ENCODE measurements at regions not wholly inside any gene's neighbourhood (a gene's known extent, or its start where the extent isn't known, plus 50 kb on each side); places are given as distances from the start of the nearest gene placed in this dataset.

DNA sequence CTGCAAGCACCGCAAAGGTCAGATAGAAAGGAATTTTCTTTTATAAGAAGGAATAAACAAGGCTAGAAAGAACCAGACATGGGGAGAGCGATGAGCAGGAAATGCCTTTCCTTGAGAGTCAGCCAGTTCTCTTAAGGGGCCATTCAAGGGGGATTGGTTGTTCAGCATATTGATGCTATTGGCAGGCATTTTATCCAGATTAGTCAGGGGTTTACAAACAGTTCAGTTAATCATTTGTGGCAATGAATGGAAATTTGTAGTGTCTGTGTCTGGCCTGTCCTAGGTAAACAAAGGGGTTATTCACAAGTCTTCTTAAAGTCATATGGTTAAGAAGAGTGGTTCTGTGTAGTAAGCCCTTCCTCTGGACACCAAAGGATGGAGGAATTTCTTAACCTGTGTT, 184.7 kb upstream of the FRMPD4 start:
- DNase-seq = no peak

DNA sequence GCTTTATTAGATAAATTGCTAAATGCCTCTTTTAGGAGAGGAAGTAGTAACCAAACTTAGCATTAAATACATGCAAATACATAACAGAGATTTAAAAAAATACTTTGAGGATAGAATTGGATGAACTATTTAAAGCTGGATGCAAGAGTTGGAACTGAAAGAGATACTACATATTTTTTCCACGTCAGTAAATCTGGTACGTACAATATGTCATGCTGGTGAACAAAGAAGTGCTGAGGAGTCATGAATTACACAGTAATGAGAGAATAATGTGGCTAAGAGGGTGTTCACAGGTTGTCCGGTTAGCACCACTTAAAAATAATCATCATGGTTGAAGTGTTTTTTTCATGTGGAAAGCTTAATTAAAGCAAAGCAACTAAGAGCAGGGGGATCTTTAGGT, 184.1 kb upstream of the FRMPD4 start:
- DNase-seq = no peak

DNA sequence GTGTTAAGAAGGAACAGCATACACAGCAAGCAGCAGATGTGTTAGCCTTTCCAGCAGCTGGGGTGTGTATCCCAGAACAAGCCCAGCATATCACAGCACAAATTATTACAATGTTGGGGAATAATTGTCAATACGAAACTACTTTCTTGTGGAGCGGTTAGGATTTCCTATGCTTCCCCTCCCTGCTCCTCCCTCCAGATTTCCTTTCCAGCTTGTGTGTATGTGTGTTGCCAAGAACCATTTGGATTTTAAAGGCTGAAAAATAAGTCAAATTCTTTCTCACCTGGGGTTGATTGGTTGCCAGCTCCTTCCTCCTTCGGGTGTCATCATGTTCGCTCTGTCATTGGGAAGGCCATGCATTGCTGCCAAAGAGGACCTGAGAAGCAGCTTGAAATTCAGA, 178.2 kb upstream of the FRMPD4 start:
- no peak for DNase-seq

DNA sequence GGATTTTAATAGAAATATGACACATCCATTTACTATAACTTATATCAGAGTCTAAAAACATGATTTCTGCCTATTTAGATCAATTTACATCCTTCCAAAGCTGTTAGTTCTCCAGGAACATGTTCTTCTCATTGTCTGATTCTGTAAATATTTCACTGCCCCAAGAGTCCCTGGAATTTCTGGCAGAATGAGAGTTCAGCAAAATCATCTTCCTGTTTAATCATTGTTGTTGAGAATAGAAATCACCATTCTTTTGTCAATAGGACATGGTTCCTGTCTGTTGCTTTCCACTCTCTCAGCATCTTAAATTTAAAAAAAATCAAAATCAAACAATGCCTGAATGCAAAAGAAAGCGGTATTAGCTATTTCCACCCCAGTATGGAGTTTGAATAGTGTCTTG, 172.8 kb upstream of the FRMPD4 start:
- DNase-seq = no peak

DNA sequence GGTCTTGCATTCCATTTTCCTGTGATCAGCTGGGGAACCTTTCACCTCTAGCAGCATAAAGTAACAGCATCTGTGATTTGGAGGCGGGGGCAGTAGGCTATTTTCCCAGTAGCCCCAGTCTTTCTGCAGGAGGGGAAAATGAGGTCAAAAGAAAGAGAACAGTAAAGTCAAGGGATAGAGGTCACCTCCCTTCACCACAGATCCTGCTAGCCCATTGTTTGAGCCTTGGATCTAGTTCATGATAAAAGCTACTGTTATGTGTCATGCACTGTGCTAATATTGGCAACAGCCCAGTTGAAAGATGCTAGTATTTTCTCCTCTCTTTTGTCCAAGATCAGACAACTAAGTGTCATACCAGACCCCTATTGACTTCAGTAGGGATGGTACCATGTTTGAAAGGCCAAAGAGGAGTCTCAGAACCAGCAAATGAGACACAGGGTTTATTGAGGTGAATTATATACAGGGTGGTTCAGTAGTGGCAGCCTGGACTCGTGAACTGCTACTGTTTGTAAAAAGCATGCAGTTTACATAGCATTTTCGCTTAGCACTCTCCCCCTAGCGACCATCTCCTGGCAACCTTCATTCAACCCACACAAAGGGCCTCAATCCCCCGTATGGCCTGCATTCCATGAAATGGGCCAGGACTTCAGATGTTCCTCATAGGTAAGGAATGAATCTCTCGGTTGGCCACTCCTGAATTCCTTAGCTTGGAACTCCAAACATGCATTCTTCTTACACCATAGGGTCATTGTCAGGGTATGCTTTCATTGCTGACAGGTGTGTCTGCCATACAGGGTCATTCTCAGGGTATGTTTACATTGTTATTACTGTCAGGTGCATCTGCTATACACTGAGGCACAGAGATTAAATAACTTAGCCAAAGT, 170.0 kb upstream of the FRMPD4 start:
- no peak for DNase-seq

DNA sequence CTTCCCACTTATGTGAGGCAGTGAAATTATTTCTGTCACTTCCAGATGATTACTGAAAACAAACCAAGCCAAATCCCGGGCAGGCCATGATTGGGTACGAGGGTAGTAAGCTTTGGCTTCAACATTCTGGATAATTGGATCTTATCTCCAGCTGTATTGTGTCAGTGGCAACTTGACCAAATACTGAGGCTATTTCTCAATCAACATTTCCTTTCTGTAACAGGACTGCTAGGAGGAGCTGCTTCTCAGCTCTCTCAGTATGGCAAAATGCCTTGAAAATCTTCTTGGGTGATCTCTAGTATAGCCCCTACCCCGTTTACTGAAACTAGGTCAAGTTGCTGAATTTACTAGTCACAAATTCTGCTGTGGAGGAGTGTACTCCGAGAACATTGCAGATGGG, 169.3 kb upstream of the FRMPD4 start:
- DNase-seq = no peak

DNA sequence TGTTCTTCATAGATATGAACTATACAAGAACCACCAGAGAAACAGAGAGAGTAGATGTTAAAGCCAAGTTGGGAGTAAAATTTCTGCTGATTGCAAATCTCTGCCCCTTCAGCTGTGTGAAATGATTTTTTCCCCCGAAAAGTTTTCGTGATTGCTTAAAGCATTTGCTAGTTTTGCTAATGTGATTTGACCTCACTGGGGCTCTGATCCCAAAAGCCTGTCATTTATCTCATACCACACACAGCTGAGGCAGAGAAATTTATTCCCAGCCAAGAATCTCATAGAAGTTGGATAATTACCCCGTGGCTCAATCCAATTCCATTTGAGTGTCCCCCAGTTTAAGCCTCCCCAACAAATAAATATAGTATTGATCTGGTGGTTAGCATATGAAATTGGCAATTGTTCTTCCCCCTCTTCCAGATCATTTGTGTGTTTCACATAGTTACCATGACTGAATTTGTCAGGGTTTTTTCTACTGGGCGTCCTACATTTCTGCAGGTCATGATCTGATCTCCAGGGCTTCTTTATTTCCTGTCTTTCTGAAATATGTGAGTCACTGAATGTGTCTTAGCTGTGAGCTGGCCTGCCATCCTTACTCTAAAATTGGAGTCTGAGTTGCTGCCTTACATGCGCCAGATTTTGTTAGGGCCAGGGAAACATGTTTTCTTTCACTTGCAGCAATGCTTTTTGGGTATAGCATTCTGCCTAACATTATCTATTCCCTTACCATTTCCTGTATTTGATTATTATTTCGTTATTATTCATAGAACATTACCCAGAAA, 167.5 kb upstream of the FRMPD4 start:
- no peak for DNase-seq

DNA sequence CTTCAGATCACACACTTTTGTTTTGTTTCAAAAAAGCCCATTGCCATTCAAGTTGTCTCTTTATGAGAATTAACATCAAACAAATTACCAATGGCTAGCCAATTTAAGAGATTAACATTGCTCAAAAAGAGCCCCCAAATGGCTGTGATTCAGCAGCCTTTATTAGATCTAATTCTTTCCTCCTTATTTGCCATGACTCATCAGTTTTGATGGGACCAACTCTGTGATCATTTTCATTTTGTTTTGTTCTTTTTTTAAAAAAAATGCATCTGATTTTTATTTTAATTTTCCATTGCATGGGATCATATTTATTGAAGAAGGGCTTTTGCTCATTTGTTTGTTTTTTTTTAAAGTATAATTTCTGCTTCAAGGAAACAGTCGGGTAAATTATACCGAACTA, 161.6 kb upstream of the FRMPD4 start:
- no peak for DNase-seq

DNA sequence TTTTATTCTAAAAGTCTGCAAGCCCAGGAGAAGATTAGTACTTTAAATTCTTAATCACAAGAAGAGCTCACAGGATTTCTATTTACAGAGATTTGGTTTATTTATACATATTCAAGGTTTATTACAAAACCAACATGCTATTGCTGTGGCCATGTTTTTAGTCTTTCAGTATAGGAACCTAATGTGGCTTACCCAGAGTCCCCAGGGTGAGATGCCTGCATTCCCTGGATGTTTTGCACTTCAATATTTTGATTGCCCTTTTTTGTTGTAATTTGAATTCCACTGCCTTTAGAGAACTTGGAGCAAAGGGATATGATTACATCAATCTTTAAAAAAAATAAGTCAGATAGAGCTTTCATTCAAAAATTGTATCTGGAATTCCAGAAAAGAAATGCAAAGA, 146.0 kb upstream of the FRMPD4 start:
- DNase-seq = no peak

DNA sequence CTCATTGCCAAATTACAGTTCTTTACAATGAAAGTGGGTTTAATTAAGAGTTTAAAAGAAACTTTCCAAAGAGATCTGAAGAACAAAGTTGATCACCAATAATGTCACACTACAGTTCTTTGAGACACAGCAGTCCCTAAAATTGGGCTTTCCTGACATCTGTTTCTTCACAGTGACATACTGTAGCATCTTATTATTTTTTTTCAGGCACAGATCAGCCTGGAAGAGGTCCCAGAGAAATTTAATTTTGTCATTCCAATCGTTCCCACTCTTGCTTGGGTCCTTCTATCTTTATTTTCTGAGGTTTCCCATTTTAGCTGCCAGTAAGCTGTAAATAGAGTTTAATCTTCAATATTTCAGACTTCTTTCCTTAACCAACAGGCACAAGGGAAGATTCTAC, 143.1 kb upstream of the FRMPD4 start:
- DNase-seq = no peak

DNA sequence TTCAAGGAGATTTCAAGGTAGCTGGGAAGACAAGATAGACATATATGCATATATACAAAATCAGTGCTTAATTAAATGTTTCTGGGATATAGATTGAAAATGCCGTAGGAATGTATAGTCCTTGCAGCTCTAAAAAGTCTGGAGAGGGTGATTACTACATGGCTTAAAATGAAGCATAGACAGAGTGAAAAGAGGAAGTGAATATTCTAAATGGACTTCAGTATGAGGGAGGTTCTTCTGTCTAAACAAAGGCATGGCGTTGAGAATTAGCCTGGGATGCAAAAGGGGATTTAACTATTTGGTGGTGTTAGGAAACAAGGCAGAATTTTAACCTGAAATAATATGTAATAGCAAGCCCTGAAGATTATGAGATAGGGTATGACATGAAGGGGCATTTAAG, 141.5 kb upstream of the FRMPD4 start:
- DNase-seq = no peak

DNA sequence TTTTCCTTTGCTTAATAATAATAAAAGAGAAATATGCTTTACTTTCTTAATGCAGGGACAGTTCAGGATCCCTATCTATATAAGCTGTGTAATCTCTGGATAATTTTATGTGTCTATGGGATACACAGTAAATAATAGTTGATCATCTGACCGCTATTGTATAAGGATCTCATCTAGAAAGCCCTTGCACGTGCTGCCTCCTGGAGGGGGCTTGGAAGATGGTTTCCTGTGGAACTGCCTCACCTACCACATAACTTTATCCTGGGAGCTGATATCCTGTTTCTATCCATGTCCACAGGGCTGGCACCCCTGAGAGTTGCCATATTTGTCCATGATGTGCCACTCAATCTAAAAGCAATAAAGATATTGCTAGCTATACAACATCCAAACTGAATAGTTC, 139.3 kb upstream of the FRMPD4 start:
- no peak for DNase-seq

DNA sequence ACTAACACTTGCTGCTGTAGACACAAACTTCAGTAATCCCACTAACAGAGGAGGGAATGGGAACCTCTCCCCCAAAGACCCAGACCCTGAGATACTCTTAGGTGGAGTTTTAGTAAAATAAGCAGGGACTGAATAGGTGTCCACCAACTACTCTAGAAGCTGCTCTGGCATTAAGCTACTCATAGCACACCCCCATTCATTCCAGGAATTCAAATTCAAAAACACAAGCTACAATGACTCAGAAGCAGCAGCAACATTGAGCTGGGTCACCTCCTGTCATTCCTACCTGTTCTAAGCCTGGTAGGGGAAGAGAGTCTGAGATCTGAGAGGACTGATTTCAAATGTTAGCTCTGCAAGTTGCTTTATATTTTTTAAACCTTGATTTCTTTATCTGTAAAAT, 135.4 kb upstream of the FRMPD4 start:
- no peak for DNase-seq

DNA sequence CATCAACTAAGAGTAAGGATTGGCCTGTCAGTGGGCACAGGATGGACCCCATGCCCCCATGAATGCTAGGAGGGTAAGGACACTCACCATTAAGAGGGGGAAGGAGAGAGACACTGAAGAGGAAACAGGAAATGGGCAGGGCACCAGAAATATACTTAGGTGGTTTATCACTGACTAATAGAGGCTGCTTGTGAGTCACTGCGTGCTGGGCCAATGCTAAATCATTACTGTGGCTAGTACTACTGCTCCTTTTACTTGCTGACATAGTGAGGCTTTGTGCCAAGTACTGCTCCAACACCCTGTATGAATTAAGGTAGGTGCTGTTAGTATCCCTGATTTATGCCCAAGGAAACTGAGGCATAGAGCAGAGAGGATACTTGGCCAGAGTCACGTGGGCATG, 130.4 kb upstream of the FRMPD4 start:
- DNase-seq = no peak

DNA sequence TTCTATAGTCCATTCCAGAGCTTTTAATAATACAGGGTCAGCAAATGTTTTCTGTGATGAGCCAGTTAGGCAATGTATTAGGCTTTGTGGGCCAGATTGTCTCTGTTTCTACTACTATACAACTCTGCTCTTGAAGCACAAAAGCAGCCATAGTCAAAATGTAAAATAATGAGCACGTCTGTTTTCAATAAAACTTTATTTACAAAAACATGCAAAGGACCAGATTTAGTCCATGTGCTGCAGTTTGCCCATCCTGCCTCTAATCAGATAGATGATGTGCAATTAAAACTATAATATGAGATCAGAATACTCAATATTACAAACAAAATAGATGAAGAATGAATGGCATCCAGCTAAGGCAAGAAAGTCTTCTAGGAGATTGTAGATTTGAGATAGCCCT, 127.8 kb upstream of the FRMPD4 start:
- DNase-seq = no peak

DNA sequence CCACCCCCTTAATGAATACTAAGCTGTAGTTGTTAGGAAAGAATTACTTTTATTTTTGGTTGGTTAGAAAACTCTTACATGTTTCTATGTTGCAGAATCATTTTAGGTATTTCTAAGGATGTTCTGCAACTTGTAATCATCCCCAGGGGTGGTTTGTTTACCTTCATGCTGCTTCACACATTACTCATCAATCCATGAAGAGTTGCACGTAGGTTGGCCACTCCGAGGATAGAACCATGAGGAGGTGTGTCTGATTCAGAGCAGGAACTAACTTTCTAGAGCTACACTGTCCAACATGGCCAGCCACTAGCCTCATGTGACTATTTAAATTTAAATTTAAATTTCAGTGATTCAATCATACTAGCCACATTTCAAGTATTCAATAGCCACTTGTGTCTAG, 127.2 kb upstream of the FRMPD4 start:
- DNase-seq = no peak

DNA sequence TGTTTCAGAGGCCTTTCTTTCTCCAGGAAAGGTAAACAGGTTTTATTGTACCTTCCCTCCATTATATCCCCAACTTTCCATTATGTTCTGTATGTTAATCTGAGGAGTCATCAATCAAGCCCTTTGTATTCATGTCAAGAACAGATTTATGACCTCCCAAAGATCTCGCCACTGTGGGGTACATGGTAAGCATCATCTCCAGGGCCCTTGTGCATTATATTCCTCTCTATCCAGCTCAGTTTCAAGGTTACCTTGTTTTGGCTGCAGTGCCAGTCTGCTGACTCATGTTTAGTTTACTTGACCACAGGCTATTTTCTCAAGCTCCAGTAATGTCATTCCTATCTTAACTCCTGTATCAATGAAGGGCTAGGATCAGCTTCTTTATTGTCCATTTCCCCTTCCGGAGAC, 125.1 kb upstream of the FRMPD4 start:
- DNase-seq = no peak

DNA sequence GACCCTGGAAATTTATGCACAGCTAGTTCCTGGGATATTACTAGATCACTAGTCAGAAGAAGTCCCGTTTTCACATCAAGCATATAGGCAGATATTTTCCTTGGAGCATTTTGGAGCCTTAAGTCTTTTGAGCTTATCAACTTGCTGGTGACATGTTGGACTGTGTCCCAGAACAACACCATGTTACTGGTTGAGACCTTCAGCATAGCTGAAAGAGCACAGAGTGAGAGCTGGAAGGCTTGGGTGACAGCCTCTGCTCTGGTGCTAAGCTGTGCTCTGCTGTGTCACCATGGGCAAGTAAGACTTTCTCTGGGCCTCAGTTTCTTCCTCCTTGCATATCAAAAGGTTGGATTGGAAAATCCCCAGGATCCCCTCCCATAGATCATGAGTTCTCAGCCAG, 116.6 kb upstream of the FRMPD4 start:
- DNase-seq = no peak

DNA sequence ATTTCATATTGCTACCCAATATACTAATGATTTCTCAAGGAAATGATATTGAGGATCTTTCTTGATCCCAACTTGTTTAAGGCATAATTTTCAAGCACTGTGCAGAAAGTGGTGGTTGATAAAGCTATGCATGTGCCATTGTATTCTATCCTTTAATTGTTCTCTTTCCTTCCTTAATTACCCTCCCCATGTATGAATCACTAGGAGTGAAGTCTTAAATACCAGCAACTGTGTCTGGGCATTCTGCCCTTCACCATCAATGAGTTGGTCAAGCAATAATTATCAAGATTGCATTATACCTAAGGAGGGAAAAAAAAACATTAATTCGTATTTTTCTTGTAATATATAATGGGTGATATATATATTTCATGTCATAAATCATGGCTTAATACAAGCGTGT, 111.8 kb upstream of the FRMPD4 start:
- DNase-seq = no peak

DNA sequence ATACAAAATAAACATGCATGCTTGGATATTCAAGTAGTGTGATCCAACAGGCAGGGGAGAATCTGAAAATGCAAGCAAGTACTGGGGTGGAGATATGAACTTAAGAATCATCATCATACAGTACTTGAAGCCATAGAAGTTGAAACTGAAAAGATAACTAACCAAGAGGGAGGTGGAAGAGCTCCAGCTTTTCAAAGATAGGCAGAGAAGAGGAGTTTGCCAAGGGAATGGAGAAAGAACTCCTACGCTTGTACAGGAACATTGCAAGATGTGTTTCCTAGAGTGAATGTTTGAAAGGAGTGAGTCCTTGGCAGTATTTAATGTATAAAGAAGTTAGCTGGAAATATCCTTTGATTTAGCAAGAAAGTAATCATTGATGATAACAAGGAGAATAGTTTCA, 106.2 kb upstream of the FRMPD4 start:
- DNase-seq = no peak

DNA sequence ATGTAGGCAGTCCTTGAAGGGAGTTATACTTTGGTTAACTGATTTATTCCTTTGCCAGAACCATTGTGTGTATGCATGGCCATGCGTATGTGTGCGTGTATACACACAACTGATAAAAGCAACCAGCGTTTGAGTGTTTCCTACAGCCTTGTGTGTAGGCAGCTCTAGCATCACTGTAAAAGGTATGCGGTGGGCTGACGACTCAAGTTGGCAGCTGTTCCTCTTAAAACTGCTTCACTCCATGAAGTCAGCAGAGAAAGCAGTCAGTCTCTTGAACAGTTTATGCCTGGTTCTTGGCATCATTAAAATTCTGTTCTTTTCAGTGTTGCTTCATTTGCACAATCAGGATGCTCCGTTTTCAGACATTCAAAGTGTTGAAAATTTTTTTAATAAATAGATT, 103.5 kb upstream of the FRMPD4 start:
- DNase-seq = no peak

DNA sequence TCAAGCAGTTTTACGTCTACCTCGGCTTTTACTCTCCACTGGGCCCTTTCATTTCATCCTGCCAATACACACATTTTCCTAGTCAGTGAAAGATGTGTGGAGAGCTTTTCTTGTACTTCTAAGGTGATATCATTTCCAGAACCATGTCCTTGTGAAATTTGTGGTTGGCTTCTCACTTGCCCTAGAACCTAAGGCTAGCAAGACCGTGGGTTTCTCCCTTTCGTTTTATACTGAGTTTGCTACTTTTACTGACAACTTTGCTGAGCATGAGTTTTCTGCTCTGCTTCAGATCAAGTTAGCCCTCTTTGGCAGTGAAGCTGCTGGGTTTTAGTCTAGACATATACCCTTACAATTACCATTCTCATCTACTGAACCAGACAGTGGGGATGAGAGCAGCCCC, 95.7 kb upstream of the FRMPD4 start:
- DNase-seq = no peak

DNA sequence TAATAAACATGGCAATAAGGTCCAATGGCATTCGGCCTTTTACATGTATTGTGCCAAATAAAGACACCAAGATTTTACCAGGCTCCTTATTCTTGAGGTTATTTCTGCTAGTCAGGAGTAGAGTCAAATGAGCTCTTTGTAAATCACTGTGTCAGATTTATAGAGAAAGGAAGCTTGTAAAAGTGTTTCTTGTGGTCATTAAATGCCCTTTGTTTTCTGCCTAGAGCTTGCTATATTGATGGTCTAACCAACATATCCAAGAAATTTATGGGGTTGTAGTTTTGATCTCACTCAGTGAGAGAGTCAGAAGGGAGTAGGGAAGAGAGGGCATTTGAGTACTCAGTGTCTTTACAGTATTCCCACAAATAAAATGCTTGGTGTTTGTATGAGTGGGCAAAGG, 86.2 kb upstream of the FRMPD4 start:
- no peak for DNase-seq

DNA sequence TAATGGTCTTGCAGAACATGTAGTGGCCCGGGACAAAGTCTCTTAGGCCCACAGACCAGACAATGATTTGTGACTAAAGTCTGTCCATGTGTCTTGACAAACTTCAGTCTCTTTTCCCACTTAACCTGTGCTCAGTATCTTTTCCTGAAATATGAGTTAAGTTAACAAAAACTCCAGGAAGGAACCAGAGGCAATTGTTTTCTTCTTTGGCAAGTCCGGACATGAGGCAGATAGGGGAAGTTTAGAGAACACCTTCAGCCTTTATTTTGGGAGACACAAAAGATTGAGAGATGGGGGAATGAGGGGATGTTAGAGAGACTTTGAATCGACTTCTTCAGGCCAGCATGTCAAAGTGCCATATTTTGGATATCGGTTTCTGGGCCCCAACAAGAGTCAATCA, 80.2 kb upstream of the FRMPD4 start:
- DNase-seq = no peak

Measured in NCI-H2081 treated with DMSO at 0.1 percent for 48 hours (cell line).